Peyer's patch (tissue), 4 donors: ENCODE measurements at regions not wholly inside any gene's neighbourhood (a gene's known extent, or its start where the extent isn't known, plus 50 kb on each side); places are given as distances from the start of the nearest gene placed in this dataset.

ENCODE experiments used
- DNase-seq, 3 donors: peaks; one replicate each; pipeline ENCODE4 v3.0.0-alpha.2; 2017 to 2019
- H3K27ac ChIP-seq, 4 donors: fragments of 200-600 bp; sonication (generic); one replicate each; pipeline ENCODE4 v1.5.1; 2016 to 2019
- H3K27me3 ChIP-seq, 2 donors: fragments of 200-600 bp; sonication (generic); one replicate each; pipeline ENCODE4 v1.5.1; 2019
- H3K36me3 ChIP-seq, 3 donors: fragments of 200-600 bp; sonication (generic); one replicate each; pipeline ENCODE4 v1.5.1; 2016 to 2019
- H3K4me1 ChIP-seq, 4 donors: fragments of 200-600 bp; sonication (generic); one replicate each; pipeline ENCODE4 v1.5.1; 2016 to 2019
- H3K4me3 ChIP-seq, 4 donors: fragments of 200-600 bp; sonication (generic); 1 replicate in 3 of 4; 2 replicates in 1 of 4; pipeline ENCODE4 v1.5.1; 2016 to 2019; ENCODE audit warnings: mild to moderate bottlenecking in 1 of 4
- H3K9me3 ChIP-seq, 4 donors: fragments of 200-600 bp; sonication (generic); one replicate each; pipeline ENCODE4 v1.5.1; 2016 to 2019; ENCODE audit warnings: mild to moderate bottlenecking in 1 of 4
- CTCF ChIP-seq, 6 experiments: fragments of 450-650 bp in 4 of 6; fragments of 200-600 bp in 2 of 6; sonication (generic) in 1 of 6; IDR thresholded peaks; one replicate each; pipeline ENCODE4 v1.5.1; 2017 to 2019; ENCODE audit warnings: antibody characterized with exemption in 6 of 6, mild to moderate bottlenecking in 3 of 6, moderate library complexity in 1 of 6
- POLR2A ChIP-seq, 2 donors: fragments of 450-650 bp; IDR thresholded peaks; one replicate each; pipeline ENCODE4 v1.5.1; 2017; ENCODE audit warnings: antibody characterized with exemption in 2 of 2, mild to moderate bottlenecking in 2 of 2, moderate library complexity in 2 of 2

- no peaks in the 10 kb centered on the region for H3K9me3 ChIP-seq
- no peaks in the 10 kb centered on the region for H3K36me3 ChIP-seq
- TF ChIP-seq POLR2A (IDR thresholded peaks at IDR 0.05) (no peak), CTCF (IDR thresholded peaks at IDR 0.05) (no peak)
- H3K4me3 ChIP-seq, result no peak overlapping the region
- no peak overlapping the region for H3K27ac ChIP-seq
- DNase-seq, result no peak
- no peaks in the 10 kb centered on the region for H3K4me1 ChIP-seq
- H3K27me3 ChIP-seq, result no peaks in the 10 kb centered on the region
Measured at GRCh38 chr19:30780032-30780431, 407.8 kb downstream of the ZNF536 start.

- no peak for TF ChIP-seq POLR2A (IDR thresholded peaks at IDR 0.05)
- no peak for TF ChIP-seq CTCF (IDR thresholded peaks at IDR 0.05)
- Histone ChIP-seq H3K9me3 (no peaks in the 10 kb centered on the region), H3K27me3 (no peaks in the 10 kb centered on the region), H3K4me3 (no peak overlapping the region), H3K27ac (no peak overlapping the region), H3K36me3 (no peaks in the 10 kb centered on the region), H3K4me1 (no peaks in the 10 kb centered on the region)
- DNase-seq, result no peak
Measured at GRCh38 chr19:30778961-30779715, 407.0 kb downstream of the ZNF536 start.

- Histone ChIP-seq H3K4me1 (no peaks in the 10 kb centered on the region), H3K36me3 (no peaks in the 10 kb centered on the region), H3K27me3 (no peaks in the 10 kb centered on the region), H3K4me3 (no peak overlapping the region), H3K9me3 (no peaks in the 10 kb centered on the region), H3K27ac (no peak overlapping the region)
- no peak for DNase-seq
- TF ChIP-seq CTCF (IDR thresholded peaks at IDR 0.05), result no peak
- no peak for TF ChIP-seq POLR2A (IDR thresholded peaks at IDR 0.05)
Measured at GRCh38 chr19:30778061-30778460, 405.9 kb downstream of the ZNF536 start.

GRCh38 chr19:30775956-30776355 is 403.8 kb downstream of the ZNF536 start:
- Histone ChIP-seq H3K9me3 (no peaks in the 10 kb centered on the region), H3K36me3 (no peaks in the 10 kb centered on the region), H3K4me3 (no peak overlapping the region), H3K4me1 (no peaks in the 10 kb centered on the region), H3K27ac (no peak overlapping the region), H3K27me3 (no peaks in the 10 kb centered on the region)
- DNase-seq, result no peak
- no peak for TF ChIP-seq CTCF (IDR thresholded peaks at IDR 0.05)
- no peak for TF ChIP-seq POLR2A (IDR thresholded peaks at IDR 0.05)

GRCh38 chr19:30774252-30774766 is 402.1 kb downstream of the ZNF536 start:
- H3K27me3 ChIP-seq, result no peaks in the 10 kb centered on the region
- H3K36me3 ChIP-seq, result no peaks in the 10 kb centered on the region
- H3K4me1 ChIP-seq, result no peaks in the 10 kb centered on the region
- H3K4me3 ChIP-seq, result no peak overlapping the region
- TF ChIP-seq CTCF (IDR thresholded peaks at IDR 0.05) (no peak), POLR2A (IDR thresholded peaks at IDR 0.05) (no peak)
- H3K27ac ChIP-seq, result no peak overlapping the region
- no peaks in the 10 kb centered on the region for H3K9me3 ChIP-seq
- no peak for DNase-seq
